Caco-2 (cell line): ENCODE measurements at regions not wholly inside any gene's neighbourhood (a gene's known extent, or its start where the extent isn't known, plus 50 kb on each side); places are given as distances from the start of the nearest gene placed in this dataset.

ENCODE experiments used
- BruUV-seq: library from RNA; stranded (reverse); fragments of 400-500 nt; replicated peaks from 2 replicates; lab custom pipeline; 2021; lab: Mats Ljungman, UMichigan
- CTCF ChIA-PET: fragments of 300-600 bp; sonication (Branson Sonifier 250); formaldehyde crosslinking; loops from one replicate; lab custom pipeline; 2022; ENCODE audit warnings: antibody characterized with exemption; lab: Charles Lee
- POLR2A ChIA-PET: fragments of 300-600 bp; sonication (Branson Sonifier 250); formaldehyde crosslinking; loops from one replicate; lab custom pipeline; 2022; ENCODE audit warnings: antibody characterized with exemption; lab: Charles Lee
- DNase-seq, 2 experiments: peaks; one replicate each; pipeline versions ENCODE4 v3.0.0 to v3.0.0-alpha.2; 2020 to 2022
- H3K27me3 ChIP-seq: replicated peaks from 2 replicates; pipeline ENCODE4 v1.6.0; 2011; ENCODE audit warnings: low read length; ENCODE audit not compliant: control insufficient read depth, insufficient read depth
- H3K36me3 ChIP-seq: 2 replicates; pipeline ENCODE4 v1.5.1; 2011; ENCODE audit warnings: low read length; ENCODE audit not compliant: control insufficient read depth, insufficient read depth
- H3K4me1 ChIP-seq: fragments of 250-450 bp; sonication (Bioruptor Pico); 2 replicates; pipeline ENCODE4 v1.5.1; 2020; ENCODE audit warnings: mild to moderate bottlenecking
- H3K4me3 ChIP-seq: 2 replicates; pipeline ENCODE4 v1.5.1; 2011; ENCODE audit warnings: low read depth, mild to moderate bottlenecking, control low read depth, low read length
- H3K9me3 ChIP-seq: fragments of 250-450 bp; sonication (Bioruptor Pico); 2 replicates; pipeline ENCODE4 v1.5.1; 2020; ENCODE audit warnings: mild to moderate bottlenecking, moderate library complexity
- H3K27ac Mint-ChIP-seq: one replicate; pipeline ENCODE4 v1.8.0; 2022; ENCODE audit warnings: mixed read lengths; ENCODE audit not compliant: unreplicated experiment
- H3K27me3 Mint-ChIP-seq: one replicate; pipeline ENCODE4 v1.8.0; 2022; ENCODE audit warnings: mixed read lengths; ENCODE audit not compliant: insufficient read depth, unreplicated experiment
- H3K36me3 Mint-ChIP-seq: one replicate; pipeline ENCODE4 v1.8.0; 2022; ENCODE audit warnings: mild to moderate bottlenecking, mixed read lengths; ENCODE audit not compliant: insufficient read depth, unreplicated experiment
- H3K4me1 Mint-ChIP-seq: one replicate; pipeline ENCODE4 v1.8.0; 2022; ENCODE audit warnings: low read depth, mixed read lengths; ENCODE audit not compliant: unreplicated experiment
- H3K4me3 Mint-ChIP-seq: one replicate; pipeline ENCODE4 v1.8.0; 2022; ENCODE audit warnings: mild to moderate bottlenecking, moderate library complexity, mixed read lengths; ENCODE audit not compliant: unreplicated experiment
- H3K9me3 Mint-ChIP-seq: one replicate; pipeline ENCODE4 v1.8.0; 2022; ENCODE audit warnings: mixed read lengths; ENCODE audit not compliant: unreplicated experiment
- intact Hi-C: fragments of 100-400 bp; cut with micrococcal nuclease; formaldehyde crosslinking; loops from one replicate; pipeline ENCODE4 v1.10.0; 2022; ENCODE audit not compliant: unreplicated experiment
- TF ChIP-seq, protein P1 (sequence below), 2 experiments: fragments of 200-600 bp in 1 of 2; IDR thresholded peaks; 1 replicate in 1 of 2; 2 replicates in 1 of 2; pipeline versions ENCODE4 v1.5.1 to v1.8.0; 2011 to 2022; ENCODE audit warnings: antibody characterized with exemption in 1 of 2, control low read depth in 1 of 2, inconsistent platforms in 1 of 2, low read depth in 1 of 2, low read length in 1 of 2, mild to moderate bottlenecking in 1 of 2, moderate library complexity in 1 of 2; ENCODE audit not compliant: insufficient read depth in 1 of 2, severe bottlenecking in 1 of 2, unreplicated experiment in 1 of 2

DNA sequence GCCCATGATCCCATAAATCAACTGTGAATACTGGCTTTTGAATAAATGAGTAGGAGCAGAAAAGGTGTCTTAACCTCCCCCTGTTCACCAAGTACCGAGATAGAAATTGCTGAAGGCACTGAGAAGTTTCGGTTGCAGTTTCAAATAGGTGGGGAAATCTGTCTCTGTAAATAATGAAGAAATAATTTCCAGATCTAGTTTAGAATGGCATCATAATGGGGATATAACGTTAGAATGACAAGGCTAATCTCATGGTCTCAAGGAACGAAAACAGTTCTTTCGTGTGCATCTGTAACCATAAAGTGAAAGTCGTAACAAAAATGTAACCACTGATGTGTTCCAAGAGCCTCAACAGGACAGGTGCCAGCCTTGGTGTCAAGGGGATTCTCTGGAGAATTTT is 49.9 kb upstream of the TMEM18 start:
- Histone ChIP-seq H3K27me3 (no peaks in the 10 kb centered on the region), H3K4me1 (no peaks in the 10 kb centered on the region), H3K4me3 (no peak overlapping the region), H3K36me3 (no peaks in the 10 kb centered on the region), H3K9me3 (no peaks in the 10 kb centered on the region)
- Mint-ChIP-seq H3K36me3 (no peaks in the 10 kb centered on the region), H3K4me3 (no peak overlapping the region), H3K27ac (no peak overlapping the region), H3K9me3 (no peaks in the 10 kb centered on the region), H3K4me1 (no peaks in the 10 kb centered on the region), H3K27me3 (peaks cover 13% of the 10 kb centered on the region)
- TF ChIP-seq, protein P1, sequence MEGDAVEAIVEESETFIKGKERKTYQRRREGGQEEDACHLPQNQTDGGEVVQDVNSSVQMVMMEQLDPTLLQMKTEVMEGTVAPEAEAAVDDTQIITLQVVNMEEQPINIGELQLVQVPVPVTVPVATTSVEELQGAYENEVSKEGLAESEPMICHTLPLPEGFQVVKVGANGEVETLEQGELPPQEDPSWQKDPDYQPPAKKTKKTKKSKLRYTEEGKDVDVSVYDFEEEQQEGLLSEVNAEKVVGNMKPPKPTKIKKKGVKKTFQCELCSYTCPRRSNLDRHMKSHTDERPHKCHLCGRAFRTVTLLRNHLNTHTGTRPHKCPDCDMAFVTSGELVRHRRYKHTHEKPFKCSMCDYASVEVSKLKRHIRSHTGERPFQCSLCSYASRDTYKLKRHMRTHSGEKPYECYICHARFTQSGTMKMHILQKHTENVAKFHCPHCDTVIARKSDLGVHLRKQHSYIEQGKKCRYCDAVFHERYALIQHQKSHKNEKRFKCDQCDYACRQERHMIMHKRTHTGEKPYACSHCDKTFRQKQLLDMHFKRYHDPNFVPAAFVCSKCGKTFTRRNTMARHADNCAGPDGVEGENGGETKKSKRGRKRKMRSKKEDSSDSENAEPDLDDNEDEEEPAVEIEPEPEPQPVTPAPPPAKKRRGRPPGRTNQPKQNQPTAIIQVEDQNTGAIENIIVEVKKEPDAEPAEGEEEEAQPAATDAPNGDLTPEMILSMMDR (IDR thresholded peaks at IDR 0.05; ENCODE audit: insufficient read depth in 1 of 2, low read depth in 1 of 2, low read length in 1 of 2, severe bottlenecking in 1 of 2, unreplicated experiment in 1 of 2) = no peak
- intact Hi-C loops = no loop called here
- ChIA-PET POLR2A (no interaction called here), CTCF (no interaction called here)
- no peak for DNase-seq
- BruUV-seq = no TSS peak
